Sigmoid colon (tissue), 6 donors: ENCODE measurements at regions not wholly inside any gene's neighbourhood (a gene's known extent, or its start where the extent isn't known, plus 50 kb on each side); places are given as distances from the start of the nearest gene placed in this dataset.

Experiments
- DNase-seq: peaks from one replicate; pipeline ENCODE4 v3.0.0-alpha.2; 2019
- H3K27ac ChIP-seq, 4 donors: fragments of 200-600 bp; sonication (generic); one replicate each; pipeline ENCODE4 v1.5.1; 2016 to 2019; ENCODE audit warnings: mild to moderate bottlenecking in 1 of 4
- H3K27me3 ChIP-seq, 3 donors: fragments of 200-600 bp; sonication (generic); one replicate each; pipeline ENCODE4 v1.5.1; 2019; ENCODE audit warnings: mild to moderate bottlenecking in 1 of 3
- H3K36me3 ChIP-seq, 4 donors: fragments of 200-600 bp; sonication (generic); one replicate each; pipeline ENCODE4 v1.5.1; 2016 to 2019
- H3K4me1 ChIP-seq, 4 donors: fragments of 200-600 bp; sonication (generic); one replicate each; pipeline ENCODE4 v1.5.1; 2017 to 2019
- H3K4me3 ChIP-seq, 4 donors: fragments of 200-600 bp; sonication (generic); one replicate each; pipeline ENCODE4 v1.5.1; 2017 to 2019; ENCODE audit warnings: mild to moderate bottlenecking in 2 of 4, moderate library complexity in 1 of 4
- H3K9me3 ChIP-seq, 4 donors: fragments of 200-600 bp in 3 of 4; sonication (generic) in 3 of 4; one replicate each; pipeline versions ENCODE4 v1.5.1 to v1.6.1; 2013 to 2019
- EP300 ChIP-seq, 4 donors: sonication (generic); formaldehyde crosslinking; IDR thresholded peaks; one replicate each; pipeline ENCODE4 v1.6.1; 2017; ENCODE audit warnings: antibody characterized with exemption in 4 of 4
- POLR2A ChIP-seq, 2 donors: fragments of 450-650 bp; IDR thresholded peaks; one replicate each; pipeline ENCODE4 v1.6.1; 2016; ENCODE audit warnings: antibody characterized with exemption in 2 of 2, mild to moderate bottlenecking in 2 of 2, moderate library complexity in 2 of 2
- POLR2AphosphoS5 ChIP-seq, 4 donors: sonication (generic); formaldehyde crosslinking; IDR thresholded peaks; one replicate each; pipeline ENCODE4 v1.6.1; 2017; ENCODE audit warnings: antibody characterized with exemption in 4 of 4
- WGBS, 2 donors: extraction: QIAGEN DNeasy Blood & Tissue Kit; methylation state at CpG; one replicate each; pipeline ENCODE4 v1.1.7; 2013; 5-methylcytosine and 5-hydroxymethylcytosine counted together
- intact Hi-C: fragments of 100-400 bp; cut with DNase I; formaldehyde crosslinking; loops from one replicate; pipeline ENCODE4 v1.15.1; 2023
- TF ChIP-seq, protein P1 (sequence below), 4 experiments: fragments of 450-650 bp in 3 of 4; fragments of 200-600 bp in 1 of 4; IDR thresholded peaks; one replicate each; pipeline ENCODE4 v1.5.1; 2016 to 2019; ENCODE audit warnings: antibody characterized with exemption in 4 of 4, mild to moderate bottlenecking in 3 of 4, moderate library complexity in 2 of 4
- donor health status: healthy with polysubstance abuse.
- donor health status: healthy.

DNA sequence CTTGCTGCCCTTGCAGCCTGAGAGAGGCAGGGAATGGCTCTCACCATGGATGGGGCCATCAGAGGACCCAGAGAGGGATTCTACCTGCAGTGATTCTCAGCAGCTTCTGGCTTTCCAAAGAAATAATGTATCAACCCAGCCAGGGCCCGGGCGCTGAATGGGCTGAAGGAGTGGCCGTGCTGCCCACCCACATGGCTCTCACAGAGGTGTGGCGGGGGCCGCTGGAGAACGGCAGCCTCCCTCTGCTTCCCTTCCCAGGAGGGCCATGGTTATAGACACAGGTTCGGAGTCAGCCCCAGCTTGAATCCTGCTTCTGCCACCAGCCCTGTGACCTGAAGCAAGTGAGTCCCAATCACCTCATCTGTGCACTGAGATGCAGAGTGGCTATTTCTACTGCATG, 82.7 kb downstream of the THAP12 start:
- H3K27me3 ChIP-seq = no peaks in the 10 kb centered on the region
- no peak overlapping the region for H3K4me3 ChIP-seq
- WGBS, 2 donors = 95 to 97% methylated on average over 7 of the region's 7 CpGs
- DNase-seq = no peak
- no peaks in the 10 kb centered on the region for H3K4me1 ChIP-seq
- no peak overlapping the region for H3K27ac ChIP-seq
- intact Hi-C loops = no loop called here
- H3K36me3 ChIP-seq = no peaks in the 10 kb centered on the region
- H3K9me3 ChIP-seq = no peaks in the 10 kb centered on the region
- no peak for TF ChIP-seq POLR2AphosphoS5 (IDR thresholded peaks at IDR 0.05)
- TF ChIP-seq EP300 (IDR thresholded peaks at IDR 0.05) = no peak
- TF ChIP-seq, protein P1, sequence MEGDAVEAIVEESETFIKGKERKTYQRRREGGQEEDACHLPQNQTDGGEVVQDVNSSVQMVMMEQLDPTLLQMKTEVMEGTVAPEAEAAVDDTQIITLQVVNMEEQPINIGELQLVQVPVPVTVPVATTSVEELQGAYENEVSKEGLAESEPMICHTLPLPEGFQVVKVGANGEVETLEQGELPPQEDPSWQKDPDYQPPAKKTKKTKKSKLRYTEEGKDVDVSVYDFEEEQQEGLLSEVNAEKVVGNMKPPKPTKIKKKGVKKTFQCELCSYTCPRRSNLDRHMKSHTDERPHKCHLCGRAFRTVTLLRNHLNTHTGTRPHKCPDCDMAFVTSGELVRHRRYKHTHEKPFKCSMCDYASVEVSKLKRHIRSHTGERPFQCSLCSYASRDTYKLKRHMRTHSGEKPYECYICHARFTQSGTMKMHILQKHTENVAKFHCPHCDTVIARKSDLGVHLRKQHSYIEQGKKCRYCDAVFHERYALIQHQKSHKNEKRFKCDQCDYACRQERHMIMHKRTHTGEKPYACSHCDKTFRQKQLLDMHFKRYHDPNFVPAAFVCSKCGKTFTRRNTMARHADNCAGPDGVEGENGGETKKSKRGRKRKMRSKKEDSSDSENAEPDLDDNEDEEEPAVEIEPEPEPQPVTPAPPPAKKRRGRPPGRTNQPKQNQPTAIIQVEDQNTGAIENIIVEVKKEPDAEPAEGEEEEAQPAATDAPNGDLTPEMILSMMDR (IDR thresholded peaks at IDR 0.05) = no peak
- TF ChIP-seq POLR2A (IDR thresholded peaks at IDR 0.05) = no peak

DNA sequence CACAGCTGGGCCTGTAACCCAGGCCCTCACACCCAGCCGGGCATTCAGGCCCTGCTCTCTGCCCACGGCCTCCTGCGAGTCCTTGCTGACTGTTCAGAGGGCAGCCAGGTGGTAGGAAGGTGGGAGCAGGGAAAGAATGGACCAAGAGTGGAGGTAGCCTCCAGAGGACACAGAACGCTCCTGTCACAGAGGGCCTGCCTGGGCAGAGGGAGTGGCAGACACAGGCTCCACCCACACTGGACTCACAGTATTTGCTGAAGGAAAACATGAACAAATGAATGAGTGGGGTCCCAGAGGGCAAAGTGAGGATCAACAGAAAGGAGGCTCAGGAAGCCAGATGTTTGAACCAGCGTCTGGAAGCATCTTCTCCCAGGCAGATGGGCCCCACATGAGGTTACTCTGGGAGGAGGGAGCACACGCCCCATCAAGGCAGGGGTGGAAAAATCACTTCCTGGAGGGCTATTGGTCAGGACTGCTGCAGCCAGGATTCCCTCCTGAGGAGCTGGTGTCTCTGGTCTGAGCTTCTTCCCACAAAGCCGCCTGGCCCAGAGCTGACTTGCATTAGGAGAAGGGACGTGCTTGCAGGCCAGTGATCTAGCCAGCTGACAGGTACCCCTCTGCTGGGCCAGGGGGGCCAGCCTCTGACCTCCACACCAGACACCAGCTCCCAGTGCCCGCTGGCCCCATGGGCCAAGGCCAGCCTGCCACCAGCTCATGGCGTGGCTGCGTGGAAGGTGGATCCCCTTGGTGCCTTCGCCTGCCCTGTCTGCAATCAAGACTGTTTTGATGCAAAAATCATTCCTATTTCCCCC, 84.0 kb downstream of the THAP12 start:
- H3K27ac ChIP-seq = no peak overlapping the region
- no peaks in the 10 kb centered on the region for H3K36me3 ChIP-seq
- no peaks in the 10 kb centered on the region for H3K9me3 ChIP-seq
- DNase-seq = no peak
- H3K27me3 ChIP-seq = no peaks in the 10 kb centered on the region
- TF ChIP-seq POLR2AphosphoS5 (IDR thresholded peaks at IDR 0.05) = no peak
- TF ChIP-seq EP300 (IDR thresholded peaks at IDR 0.05) = no peak
- no peak for TF ChIP-seq POLR2A (IDR thresholded peaks at IDR 0.05)
- H3K4me3 ChIP-seq = no peak overlapping the region
- intact Hi-C loops = no loop called here
- no peaks in the 10 kb centered on the region for H3K4me1 ChIP-seq
- 86 to 90% methylated on average over 12 of the region's 12 CpGs for WGBS, 2 donors

DNA sequence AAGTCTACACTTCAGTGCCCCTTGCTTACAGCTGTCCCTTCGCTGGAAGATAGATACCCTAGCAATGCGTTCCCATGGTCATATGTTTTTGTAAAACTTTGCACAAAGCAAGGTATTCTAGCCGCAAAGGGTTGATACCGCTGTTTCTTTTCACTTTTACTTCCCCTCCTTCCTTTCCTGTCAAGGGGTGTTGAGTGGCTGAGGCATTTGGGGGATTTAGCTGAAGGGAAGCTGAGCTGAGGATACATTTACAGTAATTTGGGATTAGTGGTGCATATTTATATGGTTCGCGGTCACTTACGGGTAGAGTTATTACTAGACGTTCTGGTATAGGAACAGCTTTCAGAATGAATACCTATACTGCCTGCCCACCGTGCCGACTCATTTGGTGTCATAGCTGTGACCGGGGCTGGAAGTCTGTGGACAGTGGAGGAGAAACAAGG, 86.9 kb upstream of the WNT11 start:
- H3K4me1 ChIP-seq = no peaks in the 10 kb centered on the region
- TF ChIP-seq EP300 (IDR thresholded peaks at IDR 0.05) = no peak
- TF ChIP-seq, protein P1 (IDR thresholded peaks at IDR 0.05) = no peak
- TF ChIP-seq POLR2A (IDR thresholded peaks at IDR 0.05) = no peak
- TF ChIP-seq POLR2AphosphoS5 (IDR thresholded peaks at IDR 0.05) = no peak
- H3K9me3 ChIP-seq = no peaks in the 10 kb centered on the region
- intact Hi-C loops = no loop called here
- H3K4me3 ChIP-seq = no peak overlapping the region
- H3K36me3 ChIP-seq = no peaks in the 10 kb centered on the region
- no peak for DNase-seq
- WGBS, 2 donors = 68 to 84% methylated on average over 11 of the region's 11 CpGs
- no peaks in the 10 kb centered on the region for H3K27me3 ChIP-seq
- H3K27ac ChIP-seq = no peak overlapping the region

DNA sequence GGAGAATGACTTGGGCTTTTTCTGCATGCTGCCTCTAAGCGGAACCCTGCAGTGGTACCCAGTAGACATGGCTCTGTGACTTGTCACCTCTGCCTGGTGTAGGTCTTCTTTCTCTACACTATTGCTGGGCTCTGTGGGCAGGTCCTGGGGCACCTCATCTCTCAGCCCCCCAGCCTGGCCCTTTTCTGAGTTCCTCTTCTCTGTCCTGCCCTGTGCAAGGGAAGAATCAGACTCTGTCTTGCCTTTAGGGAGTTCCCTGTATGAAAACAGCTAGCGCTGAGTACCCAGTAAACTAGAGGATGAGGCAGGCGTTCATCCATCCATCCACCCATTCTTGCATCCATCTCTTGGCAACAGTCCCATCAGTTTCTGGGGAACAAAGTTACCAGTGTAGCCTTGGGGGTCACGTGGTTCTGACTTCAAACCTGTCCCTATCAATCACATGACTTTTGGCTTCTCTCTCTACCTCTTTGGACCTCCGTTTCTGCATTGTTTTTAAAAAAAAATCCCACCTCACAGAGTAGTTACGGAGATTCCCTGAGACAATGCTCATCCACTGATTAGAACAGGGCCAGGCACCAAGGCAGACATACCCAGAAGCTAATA, 86.4 kb upstream of the WNT11 start:
- H3K4me1 ChIP-seq = no peaks in the 10 kb centered on the region
- no peaks in the 10 kb centered on the region for H3K36me3 ChIP-seq
- 81 to 82% methylated on average over 6 of the region's 6 CpGs for WGBS, 2 donors
- H3K4me3 ChIP-seq = no peak overlapping the region
- H3K27me3 ChIP-seq = no peaks in the 10 kb centered on the region
- H3K9me3 ChIP-seq = no peaks in the 10 kb centered on the region
- intact Hi-C loops = no loop called here
- no peak for DNase-seq
- TF ChIP-seq EP300 (IDR thresholded peaks at IDR 0.05) (no peak), POLR2AphosphoS5 (IDR thresholded peaks at IDR 0.05) (no peak), POLR2A (IDR thresholded peaks at IDR 0.05) (no peak)
- TF ChIP-seq, protein P1 (IDR thresholded peaks at IDR 0.05) = no peak
- no peak overlapping the region for H3K27ac ChIP-seq
